Esophagus mucosa (tissue), 1 donor: ENCODE measurements at regions not wholly inside any gene's neighbourhood (a gene's known extent, or its start where the extent isn't known, plus 50 kb on each side); places are given as distances from the start of the nearest gene placed in this dataset.
"Not testable (repeated sequence)": the region's sequence is repeated elsewhere in the genome, so short reads cannot be mapped to it uniquely, and the experiment has no call there.

ENCODE experiments used
- ATAC-seq: fragments of 200-7000 bp; cut with Tn5 transposase; one replicate; pipeline ENCODE4 v1.9.1; 2020
- donor health status: DM: yes; HTN: yes; CAD: no.

- ATAC-seq, result no peak
Observed at GRCh38 chr1:234957330-234958065, 171.1 kb downstream of the TOMM20 start.

- no peak for ATAC-seq
Observed at GRCh38 chr1:234956821-234957329, 171.8 kb downstream of the TOMM20 start.

GRCh38 chr1:234955107-234955731, 173.4 kb downstream of the TOMM20 start:
- no peak for ATAC-seq

- no peak for ATAC-seq
Observed at GRCh38 chr1:234954613-234955012, 174.0 kb downstream of the TOMM20 start.

GRCh38 chr1:234953655-234954405, 174.8 kb downstream of the TOMM20 start:
- no peak for ATAC-seq

- ATAC-seq, result no peak
Observed at GRCh38 chr1:234950598-234950997, 178.0 kb downstream of the TOMM20 start.

GRCh38 chr1:234949528-234949927, 179.1 kb downstream of the TOMM20 start:
- ATAC-seq, result not testable (repeated sequence)

GRCh38 chr1:234944439-234945344, 183.9 kb downstream of the TOMM20 start:
- no peak for ATAC-seq

GRCh38 chr1:234943836-234944402, 184.7 kb downstream of the TOMM20 start:
- no peak for ATAC-seq

GRCh38 chr1:234942879-234943506, 185.6 kb downstream of the TOMM20 start:
- no peak for ATAC-seq

GRCh38 chr1:234942012-234942332, 186.7 kb downstream of the TOMM20 start:
- ATAC-seq, result no peak

GRCh38 chr1:234941321-234942011, 187.2 kb downstream of the TOMM20 start:
- ATAC-seq, result no peak

- no peak for ATAC-seq
Observed at GRCh38 chr1:234940841-234941240, 187.8 kb downstream of the TOMM20 start.

- no peak for ATAC-seq
Observed at GRCh38 chr1:234938924-234939323, 189.7 kb downstream of the TOMM20 start.

- no peak for ATAC-seq
Observed at GRCh38 chr1:234938135-234938534, 190.5 kb downstream of the TOMM20 start.

GRCh38 chr1:234936612-234937389, 191.8 kb downstream of the TOMM20 start:
- no peak for ATAC-seq

GRCh38 chr1:234934611-234935033, 194.0 kb downstream of the TOMM20 start:
- ATAC-seq, result peak; percentile 49

GRCh38 chr1:234933475-234933874, 195.2 kb downstream of the TOMM20 start:
- peak; percentile 43 for ATAC-seq

- ATAC-seq, result peak; percentile 25
Observed at GRCh38 chr1:234932511-234933430, 195.9 kb downstream of the TOMM20 start.
